LNCAP (cell line): ENCODE measurements at regions not wholly inside any gene's neighbourhood (a gene's known extent, or its start where the extent isn't known, plus 50 kb on each side); places are given as distances from the start of the nearest gene placed in this dataset.

ENCODE experiments used
- TF ChIP-seq, protein P1 (sequence below): fragments of 450-650 bp; IDR thresholded peaks from 2 replicates; pipeline ENCODE4 v1.5.1; 2017; ENCODE audit warnings: mild to moderate bottlenecking

DNA sequence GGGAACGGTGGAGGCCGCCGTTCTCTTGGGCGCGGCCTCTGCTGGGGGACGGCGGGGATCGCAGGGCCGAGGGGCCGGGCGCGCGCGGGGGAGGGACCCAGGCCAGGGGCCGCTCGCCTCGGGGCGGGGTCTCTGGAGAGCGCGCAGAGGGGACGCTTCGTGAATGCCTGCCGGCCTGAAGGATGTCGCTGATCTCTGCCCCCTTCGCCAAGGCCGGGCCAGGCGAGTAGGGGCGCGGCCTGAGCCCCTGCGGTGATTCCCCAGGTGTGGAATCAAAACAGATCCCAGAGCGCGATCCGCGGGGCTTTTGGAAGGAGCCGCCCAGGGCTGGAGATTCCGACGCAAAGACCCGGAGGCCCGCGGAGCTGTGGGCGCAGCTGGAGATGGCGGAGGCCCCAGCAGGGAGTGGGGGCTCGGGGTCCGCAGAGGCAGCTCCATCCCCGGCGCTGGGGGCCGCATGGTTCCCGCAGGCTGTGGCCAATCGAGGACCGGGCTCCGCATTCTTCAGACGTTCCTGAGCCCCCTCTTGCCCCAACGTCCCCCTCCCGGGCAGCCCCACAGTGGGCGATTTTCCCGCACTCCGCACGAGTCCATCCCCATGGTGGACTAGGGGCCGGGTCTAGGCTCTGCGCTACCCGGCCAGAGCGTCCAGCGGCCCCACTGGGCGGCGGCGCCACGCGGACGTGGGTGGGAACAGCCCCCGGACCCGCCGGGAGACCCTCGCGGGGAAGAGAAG lies 166.0 kb downstream of the ACTR3B start:
- TF ChIP-seq, protein P1, sequence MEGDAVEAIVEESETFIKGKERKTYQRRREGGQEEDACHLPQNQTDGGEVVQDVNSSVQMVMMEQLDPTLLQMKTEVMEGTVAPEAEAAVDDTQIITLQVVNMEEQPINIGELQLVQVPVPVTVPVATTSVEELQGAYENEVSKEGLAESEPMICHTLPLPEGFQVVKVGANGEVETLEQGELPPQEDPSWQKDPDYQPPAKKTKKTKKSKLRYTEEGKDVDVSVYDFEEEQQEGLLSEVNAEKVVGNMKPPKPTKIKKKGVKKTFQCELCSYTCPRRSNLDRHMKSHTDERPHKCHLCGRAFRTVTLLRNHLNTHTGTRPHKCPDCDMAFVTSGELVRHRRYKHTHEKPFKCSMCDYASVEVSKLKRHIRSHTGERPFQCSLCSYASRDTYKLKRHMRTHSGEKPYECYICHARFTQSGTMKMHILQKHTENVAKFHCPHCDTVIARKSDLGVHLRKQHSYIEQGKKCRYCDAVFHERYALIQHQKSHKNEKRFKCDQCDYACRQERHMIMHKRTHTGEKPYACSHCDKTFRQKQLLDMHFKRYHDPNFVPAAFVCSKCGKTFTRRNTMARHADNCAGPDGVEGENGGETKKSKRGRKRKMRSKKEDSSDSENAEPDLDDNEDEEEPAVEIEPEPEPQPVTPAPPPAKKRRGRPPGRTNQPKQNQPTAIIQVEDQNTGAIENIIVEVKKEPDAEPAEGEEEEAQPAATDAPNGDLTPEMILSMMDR = no peak

- TF ChIP-seq, protein P1 = no peak
These were observed 172.1 kb downstream of the ACTR3B start for GRCh38 chr7:152931633-152932032.

DNA sequence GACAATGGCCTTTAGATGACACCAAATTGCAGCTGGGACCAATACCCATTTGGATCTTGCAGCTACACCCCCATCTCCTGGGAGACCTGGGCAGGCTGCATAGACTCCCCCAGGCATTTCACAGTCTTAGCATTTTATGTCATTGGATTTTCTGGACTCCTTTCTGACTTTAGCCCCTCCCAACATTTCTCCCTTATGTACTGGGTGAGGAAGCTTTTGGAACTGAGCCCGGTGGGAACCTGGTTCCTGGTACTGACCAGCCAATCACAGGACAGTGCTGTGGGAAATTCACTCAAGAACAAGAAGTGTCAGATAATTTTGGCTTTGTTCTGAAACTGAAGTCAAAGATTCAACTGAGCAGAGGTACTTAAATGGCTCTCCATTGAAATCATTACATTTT lies 177.7 kb downstream of the ACTR3B start:
- TF ChIP-seq, protein P1 = no peak

- TF ChIP-seq, protein P1 = no peak
These were observed 188.1 kb downstream of the ACTR3B start for GRCh38 chr7:152947686-152948085.

GRCh38 chr7:152949253-152949652 lies 189.7 kb downstream of the ACTR3B start:
- TF ChIP-seq, protein P1 = no peak

DNA sequence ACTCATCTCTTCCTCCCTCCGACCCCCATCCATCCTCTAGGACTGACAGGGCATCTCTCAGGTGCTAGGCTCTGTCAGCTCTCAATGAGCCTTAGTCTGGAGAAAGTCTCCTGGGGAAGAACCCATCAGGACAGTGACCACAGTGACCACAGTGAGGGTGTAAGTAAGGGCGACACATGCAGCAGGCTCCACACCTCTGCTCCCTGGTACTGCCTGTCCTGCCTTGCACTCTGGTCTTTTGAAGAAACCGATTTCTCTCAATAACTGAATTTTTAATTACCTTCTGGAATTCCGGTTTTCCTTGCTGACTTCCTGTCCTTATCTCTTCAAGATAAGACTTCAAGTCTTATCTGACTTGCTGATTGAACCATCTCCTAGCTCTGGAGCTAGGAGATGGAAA lies 190.2 kb downstream of the ACTR3B start:
- TF ChIP-seq, protein P1 = no peak

DNA sequence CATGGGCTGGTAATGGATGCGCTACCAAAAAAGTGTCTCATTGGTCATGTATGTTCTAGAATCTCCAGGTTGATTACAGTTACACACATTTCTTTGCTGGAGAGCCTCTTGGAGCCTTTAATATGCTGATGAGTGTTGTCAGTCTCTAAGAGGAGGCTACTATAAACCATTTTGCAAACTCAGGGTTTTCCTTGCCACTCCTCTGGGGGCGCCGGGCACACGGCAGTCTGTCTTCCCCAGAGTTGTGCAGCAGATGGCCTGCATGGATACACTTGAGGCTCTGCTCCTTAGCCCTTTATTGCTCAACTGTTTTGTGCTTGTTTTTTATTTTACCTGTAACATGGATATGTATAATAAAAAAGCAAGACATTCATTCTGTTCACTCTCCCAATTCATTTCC lies 196.5 kb downstream of the ACTR3B start:
- TF ChIP-seq, protein P1 = no peak

GRCh38 chr7:152959610-152960009 lies 200.1 kb downstream of the ACTR3B start:
- TF ChIP-seq, protein P1 = no peak
